AG08396 (cell line): ENCODE measurements at regions not wholly inside any gene's neighbourhood (a gene's known extent, or its start where the extent isn't known, plus 50 kb on each side); places are given as distances from the start of the nearest gene placed in this dataset.

Experiments
- DNase-seq: peaks from one replicate; pipeline ENCODE4 v3.0.0; 2012; ENCODE audit warnings: low spot score, mixed read lengths

DNA sequence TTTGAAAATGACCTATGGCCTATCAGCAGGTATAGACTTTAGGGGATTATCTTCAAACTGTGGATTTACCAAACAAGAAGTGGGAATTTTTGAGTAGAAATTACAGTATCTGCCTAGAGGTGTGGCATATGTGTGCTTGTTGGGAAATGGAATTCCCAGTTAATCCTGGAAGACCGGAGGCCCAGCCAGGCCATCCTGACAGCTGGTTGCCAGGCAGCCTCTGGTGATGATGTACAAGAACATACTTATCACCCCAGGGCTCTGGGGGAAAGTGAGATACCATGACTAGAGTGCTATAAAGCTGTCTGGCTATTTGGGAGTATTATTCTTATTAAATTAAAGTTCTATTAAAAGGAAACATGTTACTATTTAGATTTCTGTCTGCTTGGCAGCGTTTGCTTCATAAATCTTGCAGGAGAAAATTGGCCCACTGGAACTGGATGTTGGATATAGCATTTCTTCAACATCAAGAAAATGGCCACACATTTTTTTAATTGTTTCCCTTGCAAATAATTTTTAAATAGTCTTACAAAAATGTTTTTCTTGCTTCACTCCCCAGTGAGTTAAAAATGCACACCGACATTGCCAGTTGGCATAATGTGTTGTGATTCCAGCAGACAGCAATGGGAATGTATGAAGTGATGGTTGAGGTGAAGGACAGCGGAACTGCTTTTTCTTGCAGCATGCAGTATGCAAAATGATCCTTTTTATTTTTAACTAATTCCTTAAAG, 187.8 kb downstream of the MYLK4 start:
- no peak for DNase-seq

- no peak for DNase-seq
These were observed 189.6 kb downstream of the MYLK4 start for GRCh38 chr6:2560917-2561698.

GRCh38 chr6:2560140-2560818, 190.4 kb downstream of the MYLK4 start:
- no peak for DNase-seq

GRCh38 chr6:2558861-2559801, 191.6 kb downstream of the MYLK4 start:
- DNase-seq: no peak

- no peak for DNase-seq
These were observed 192.5 kb downstream of the MYLK4 start for GRCh38 chr6:2558098-2558680.

DNA sequence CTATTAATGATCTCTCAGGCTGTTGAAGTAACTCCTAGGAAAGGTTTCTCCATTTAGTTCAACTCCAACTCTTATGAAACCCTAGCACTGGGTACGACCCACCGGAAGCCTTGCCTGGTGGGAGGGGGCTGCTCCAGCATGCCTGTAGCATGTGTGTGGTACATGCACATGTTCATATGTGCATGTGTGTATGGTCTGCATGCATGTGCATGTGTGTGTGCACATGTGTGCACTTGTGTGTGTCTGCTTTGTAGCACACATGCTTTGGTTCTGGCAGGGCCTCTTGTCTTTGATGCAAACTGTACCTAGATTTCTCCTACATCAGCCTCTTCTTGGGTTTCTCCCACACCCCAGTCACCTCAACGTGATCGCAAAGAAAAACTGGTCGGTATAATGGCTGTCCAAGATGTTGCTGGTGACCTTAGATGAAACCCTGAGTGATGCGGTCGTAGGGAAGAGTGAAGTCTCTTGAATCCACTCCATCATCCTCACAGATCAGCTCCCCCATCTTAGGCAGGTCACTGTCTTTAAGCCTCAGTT, 193.5 kb downstream of the MYLK4 start:
- DNase-seq: no peak

DNA sequence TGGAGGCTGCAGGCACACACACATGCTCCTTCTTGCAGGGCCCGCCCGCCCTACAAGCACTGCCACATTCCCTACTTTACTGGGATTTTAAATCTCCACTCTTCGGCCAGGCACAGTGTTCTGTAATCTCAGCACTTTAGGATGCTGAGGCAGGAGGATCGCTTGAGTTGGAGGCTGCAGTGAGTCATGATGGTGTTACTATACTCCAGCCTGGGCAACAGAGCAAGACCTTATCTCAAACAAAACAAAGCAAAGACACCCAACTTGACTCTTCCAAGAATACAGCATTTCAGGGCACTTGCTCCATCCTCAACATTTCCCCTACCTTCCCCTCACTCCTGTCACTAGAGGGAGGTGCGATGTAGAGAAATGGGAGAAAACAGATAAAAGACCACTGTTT, 194.0 kb downstream of the MYLK4 start:
- no peak for DNase-seq

DNA sequence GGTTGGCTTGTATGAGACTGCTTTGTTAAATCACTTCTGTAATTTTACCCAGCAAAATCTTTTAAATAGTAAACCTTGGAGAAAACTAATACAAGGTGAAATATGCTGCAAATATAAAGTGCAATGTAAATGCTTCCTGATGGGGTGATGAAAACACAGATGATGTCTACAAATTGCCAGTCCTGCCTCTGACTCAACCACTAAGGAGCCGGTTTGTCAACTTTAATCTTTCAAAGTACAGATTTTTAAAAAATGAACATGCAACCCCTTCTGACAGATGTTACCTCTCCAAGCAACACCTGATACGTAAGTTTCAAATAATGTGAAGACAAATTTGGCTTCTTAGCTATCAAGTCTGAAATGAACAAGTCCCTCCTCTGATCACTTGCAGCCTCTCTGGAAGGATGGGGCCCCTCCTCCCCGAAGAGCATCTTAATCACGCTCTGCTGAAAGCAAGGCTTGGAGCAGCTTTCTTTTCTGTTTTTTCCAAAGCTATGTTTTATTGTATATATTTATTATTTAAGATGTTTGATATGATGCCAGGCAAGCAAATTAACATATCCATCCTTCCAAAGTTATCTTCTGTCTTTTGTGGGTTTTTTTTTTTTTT, 196.0 kb downstream of the MYLK4 start:
- DNase-seq: no peak

GRCh38 chr6:2552526-2553154, 198.1 kb downstream of the MYLK4 start:
- no peak for DNase-seq

- DNase-seq: no peak
These were observed 199.0 kb downstream of the MYLK4 start for GRCh38 chr6:2551705-2552104.

- no peak for DNase-seq
These were observed 200.5 kb downstream of the MYLK4 start for GRCh38 chr6:2550247-2550646.

DNA sequence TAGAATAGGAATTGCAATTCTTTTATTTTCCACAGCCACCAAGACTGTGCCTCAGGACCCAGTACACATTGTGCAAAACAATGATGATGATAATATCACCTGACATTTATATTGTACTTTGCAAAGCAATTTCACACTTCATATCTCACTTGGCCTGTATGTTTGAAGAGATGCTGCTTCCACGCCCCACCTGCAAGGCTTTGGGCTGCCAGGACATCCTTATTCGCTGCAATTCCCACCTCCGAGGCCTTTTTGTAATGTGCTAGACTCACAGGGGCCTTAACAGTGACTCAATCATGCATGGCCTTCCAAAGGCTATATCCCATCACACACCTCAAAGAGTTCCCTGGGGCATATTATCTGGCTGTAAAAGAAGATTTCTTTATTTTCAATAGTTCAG, 200.9 kb downstream of the MYLK4 start:
- DNase-seq: no peak

DNA sequence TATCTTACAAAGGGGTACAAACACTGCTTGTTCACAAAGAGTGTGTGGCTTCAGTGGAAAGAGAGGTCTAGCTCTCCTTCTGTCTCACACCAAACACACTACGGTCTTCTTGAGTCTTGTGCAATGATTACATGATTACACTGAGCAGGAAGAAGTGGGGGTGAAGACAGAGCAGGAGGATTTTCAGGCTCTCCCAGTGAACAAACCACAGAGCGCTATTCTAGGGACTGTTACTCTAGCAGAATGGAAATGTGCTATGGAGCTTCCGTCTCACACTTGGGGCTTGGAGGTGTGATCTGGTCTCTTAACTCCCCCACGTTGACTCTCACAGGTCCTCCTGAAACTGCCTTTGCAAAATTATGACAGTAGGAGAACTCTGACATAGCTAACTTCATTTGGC, 203.4 kb downstream of the MYLK4 start:
- DNase-seq: no peak

DNA sequence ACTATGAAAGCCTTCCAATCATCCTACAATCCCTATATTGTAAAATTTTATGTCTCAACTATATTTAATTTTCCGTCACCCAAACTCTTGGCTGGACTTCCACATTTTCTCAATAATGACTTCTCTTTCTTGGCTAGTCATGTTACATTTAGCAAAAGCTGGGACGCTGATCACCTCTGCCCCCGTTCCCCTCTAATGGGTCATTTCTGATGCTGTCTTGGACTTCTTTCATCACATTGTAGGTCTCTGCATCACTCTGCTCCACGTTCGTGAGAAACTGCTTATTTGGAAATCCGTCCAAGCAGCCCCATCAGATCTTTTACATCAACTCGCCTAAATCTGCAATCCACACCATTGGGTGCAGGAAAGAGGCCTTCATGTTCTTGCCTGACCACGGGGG, 203.8 kb downstream of the MYLK4 start:
- DNase-seq: no peak

- DNase-seq: no peak
These were observed 205.2 kb downstream of the MYLK4 start for GRCh38 chr6:2545383-2546038.

DNA sequence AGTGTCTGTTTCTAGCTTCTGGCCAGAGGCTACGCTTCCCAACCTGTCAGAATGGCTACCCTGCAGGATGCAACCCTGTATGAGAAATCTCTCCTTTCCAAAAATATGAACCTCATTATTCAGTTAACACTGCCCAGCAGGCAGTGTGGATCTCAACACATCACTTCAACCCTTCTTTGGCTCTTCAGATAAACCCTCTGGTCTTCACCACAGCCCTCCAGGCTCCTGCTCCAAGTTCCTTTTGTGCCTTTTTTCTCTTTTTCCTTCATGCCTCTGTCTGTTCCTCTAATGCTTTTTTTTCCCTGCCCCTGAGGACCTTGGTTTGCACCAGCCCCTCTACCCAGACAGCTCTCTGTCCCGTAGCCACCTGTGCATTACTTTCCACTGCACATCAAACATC, 207.4 kb downstream of the MYLK4 start:
- no peak for DNase-seq

- no peak for DNase-seq
These were observed 207.9 kb downstream of the MYLK4 start for GRCh38 chr6:2542858-2543218.

DNA sequence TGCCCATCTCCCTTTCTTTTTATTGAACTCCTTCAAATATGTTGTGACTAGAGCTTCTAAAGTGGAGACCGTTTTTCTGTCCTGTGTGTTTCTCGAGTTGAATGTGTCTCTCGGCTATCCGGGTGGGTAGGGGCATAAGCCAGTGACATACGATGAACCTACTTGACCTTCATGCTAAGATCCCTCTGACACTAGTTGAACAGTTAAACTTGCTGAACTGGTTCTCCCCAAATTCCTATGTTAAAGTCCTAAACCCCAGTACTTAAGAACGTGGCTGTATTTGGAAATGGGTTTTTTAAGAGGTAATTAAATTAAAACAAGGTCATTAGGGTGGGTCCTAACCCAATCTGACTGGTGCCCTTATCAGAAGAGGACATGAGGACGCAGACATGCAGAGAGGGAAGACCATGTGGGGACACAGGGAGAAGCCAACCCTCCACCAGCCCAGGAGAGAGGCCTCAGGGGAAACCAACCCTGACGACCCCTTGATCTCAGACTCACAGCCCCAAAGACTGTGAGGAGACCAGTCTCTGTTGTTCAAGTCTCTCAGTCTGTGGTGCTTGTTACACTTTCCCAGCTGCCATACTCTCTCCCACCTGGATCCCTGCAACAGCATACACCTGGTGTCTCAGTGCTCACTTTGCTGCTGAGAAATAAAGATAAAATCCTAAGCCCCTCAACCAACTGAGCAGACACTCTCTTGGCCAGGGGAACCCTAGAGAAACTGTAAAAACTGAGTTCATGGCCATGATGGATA, 208.4 kb downstream of the MYLK4 start:
- no peak for DNase-seq

DNA sequence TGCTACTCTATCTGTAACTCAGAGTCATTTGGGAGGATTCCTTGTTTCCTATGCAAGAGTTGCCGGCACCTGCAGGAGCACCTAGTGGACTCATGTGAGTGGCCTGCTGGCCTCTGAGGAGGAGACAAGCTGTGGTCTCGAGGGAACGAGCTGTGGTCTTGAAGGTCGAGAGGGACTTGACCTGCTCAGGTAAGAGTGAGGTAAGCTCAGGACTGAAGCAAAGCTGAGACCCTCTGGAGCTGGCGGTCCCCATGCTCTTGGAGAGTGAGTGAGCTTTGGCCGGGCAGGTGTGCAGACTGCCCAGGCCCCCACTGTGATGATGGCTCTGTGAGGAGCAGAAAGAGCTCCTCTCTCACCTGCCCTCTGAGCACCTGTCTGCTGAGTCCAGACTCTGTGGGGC, 214.3 kb downstream of the MYLK4 start:
- DNase-seq: no peak
